Fibroblast of villous mesenchyme (primary cell): ENCODE measurements at regions not wholly inside any gene's neighbourhood (a gene's known extent, or its start where the extent isn't known, plus 50 kb on each side); places are given as distances from the start of the nearest gene placed in this dataset.

ENCODE experiments used
- DNase-seq: peaks from one replicate; pipeline ENCODE4 v3.0.0-alpha.2; 2010; ENCODE audit warnings: low read depth
- H3K4me3 ChIP-seq: 2 replicates; pipeline ENCODE4 v1.5.1; 2011; ENCODE audit warnings: low read depth, mild to moderate bottlenecking, low read length
- TF ChIP-seq, protein P1 (sequence below): IDR thresholded peaks from 2 replicates; pipeline ENCODE4 v1.5.1; 2012; ENCODE audit warnings: low read depth, mild to moderate bottlenecking, low read length; ENCODE audit not compliant: insufficient read depth

DNA sequence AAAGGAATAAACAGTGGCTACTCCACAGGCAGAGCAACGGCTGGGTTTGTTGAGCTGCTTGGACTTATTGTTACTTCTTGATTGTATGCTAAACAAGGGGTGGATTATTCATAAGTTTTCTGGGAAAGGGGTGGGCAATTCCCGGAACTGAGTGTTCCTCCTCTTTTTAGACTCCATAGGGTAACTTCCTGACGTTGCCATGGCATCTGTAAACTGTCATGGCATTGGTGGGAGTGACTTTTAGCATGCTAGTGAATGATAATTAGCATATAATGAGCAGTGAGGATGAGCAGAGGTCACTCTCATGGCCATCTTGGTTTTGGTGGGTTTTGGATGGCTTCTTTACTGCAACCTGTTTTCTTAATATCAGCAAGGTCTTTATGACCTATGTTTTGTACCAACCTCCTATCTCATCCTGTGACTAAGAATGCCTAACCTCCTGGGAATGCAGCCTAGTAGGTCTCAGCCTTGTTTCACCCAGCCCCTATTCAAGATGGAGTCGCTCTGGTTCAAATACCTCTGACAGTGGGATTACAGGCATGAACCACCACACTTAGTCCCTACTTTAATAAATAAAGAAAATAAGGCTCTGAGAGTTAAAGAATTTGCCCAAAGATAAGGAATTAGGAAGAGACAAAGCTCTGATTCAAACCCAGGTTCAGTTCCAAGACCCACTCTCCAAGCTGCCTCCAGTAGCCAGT is 65.6 kb upstream of the CLMP start:
- DNase-seq: no peak
- TF ChIP-seq, protein P1, sequence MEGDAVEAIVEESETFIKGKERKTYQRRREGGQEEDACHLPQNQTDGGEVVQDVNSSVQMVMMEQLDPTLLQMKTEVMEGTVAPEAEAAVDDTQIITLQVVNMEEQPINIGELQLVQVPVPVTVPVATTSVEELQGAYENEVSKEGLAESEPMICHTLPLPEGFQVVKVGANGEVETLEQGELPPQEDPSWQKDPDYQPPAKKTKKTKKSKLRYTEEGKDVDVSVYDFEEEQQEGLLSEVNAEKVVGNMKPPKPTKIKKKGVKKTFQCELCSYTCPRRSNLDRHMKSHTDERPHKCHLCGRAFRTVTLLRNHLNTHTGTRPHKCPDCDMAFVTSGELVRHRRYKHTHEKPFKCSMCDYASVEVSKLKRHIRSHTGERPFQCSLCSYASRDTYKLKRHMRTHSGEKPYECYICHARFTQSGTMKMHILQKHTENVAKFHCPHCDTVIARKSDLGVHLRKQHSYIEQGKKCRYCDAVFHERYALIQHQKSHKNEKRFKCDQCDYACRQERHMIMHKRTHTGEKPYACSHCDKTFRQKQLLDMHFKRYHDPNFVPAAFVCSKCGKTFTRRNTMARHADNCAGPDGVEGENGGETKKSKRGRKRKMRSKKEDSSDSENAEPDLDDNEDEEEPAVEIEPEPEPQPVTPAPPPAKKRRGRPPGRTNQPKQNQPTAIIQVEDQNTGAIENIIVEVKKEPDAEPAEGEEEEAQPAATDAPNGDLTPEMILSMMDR: no peak
- no peak overlapping the region for H3K4me3 ChIP-seq

DNA sequence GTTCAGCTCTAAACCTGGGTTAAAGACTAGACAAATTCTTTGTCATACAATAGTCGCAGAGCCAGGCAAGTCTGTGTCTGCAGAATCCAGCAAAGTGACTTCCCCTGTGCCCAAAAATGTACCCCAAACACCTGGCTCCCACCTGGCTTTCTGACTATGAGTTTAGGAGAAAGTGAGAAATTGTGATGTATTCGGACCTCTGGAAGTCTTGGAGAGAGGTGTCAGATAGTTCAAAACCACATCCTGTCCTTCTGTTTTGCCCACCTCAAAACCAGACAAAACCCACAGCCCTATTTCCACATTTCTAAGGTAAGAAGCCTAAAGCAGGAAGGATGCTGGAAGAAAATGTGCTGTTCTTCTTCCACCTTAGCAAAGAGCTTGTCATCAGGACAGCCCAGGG is 63.8 kb upstream of the CLMP start:
- DNase-seq: no peak
- H3K4me3 ChIP-seq: no peak overlapping the region
- TF ChIP-seq, protein P1: no peak

DNA sequence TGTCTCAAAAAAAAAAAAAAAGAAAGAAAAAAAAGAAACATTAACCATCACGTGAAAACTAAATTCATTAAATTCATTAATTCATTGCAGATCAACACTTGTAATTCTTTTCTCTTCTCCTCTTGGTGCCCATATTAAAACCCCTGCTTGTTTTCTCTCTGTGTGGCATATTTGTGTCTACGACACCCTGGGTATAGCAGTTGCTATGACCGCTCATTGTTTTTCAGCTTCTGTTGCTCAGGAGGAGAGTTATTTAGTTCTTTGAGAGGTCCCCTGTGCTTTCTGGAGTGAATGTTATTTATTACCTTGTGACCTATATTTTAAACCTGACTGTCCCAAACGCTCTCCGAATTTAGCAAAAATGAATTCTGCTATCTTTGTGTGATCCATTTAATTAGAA is 62.3 kb upstream of the CLMP start:
- H3K4me3 ChIP-seq: no peak overlapping the region
- TF ChIP-seq, protein P1: no peak
- DNase-seq: no peak

DNA sequence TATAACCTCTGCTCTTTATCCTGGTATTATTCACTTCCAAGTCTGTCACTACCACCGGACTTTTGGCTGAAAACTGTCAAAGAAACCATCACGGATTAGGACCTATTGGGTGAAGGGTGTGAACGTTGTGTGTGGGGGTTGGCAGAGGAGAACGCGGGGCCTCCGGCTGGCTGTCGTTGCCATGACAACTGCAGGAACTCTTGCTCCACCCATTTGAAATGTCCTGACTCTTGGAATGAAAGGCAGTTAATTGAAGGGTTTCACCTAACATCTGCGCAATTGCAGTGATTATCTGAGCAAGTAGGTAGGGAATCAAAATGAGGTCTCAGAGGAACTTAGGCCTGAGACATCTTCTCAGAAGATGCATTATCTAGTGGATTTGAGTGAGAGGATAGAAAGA is 60.9 kb upstream of the CLMP start:
- no peak overlapping the region for H3K4me3 ChIP-seq
- DNase-seq: no peak
- TF ChIP-seq, protein P1: no peak

DNA sequence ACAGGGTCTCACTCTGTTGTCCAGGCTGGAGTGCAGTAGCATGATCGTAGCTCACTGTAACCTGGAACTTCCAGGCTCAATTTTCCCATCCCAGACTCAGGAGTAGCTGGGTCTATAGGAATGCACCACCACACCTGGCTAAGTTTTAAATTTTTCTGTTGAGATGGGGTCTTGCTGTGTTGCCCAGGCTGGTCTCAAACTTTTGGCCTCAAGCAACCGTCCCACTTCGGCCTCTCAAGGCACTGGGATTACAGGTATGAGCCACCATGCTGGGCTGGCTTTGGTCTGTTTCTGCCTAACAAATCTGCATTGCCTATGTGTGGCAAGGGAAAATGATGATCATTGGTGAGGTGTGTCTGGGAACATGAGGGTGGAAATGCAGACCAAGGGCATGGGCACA is 59.3 kb upstream of the CLMP start:
- no peak for DNase-seq
- TF ChIP-seq, protein P1: no peak
- no peak overlapping the region for H3K4me3 ChIP-seq

DNA sequence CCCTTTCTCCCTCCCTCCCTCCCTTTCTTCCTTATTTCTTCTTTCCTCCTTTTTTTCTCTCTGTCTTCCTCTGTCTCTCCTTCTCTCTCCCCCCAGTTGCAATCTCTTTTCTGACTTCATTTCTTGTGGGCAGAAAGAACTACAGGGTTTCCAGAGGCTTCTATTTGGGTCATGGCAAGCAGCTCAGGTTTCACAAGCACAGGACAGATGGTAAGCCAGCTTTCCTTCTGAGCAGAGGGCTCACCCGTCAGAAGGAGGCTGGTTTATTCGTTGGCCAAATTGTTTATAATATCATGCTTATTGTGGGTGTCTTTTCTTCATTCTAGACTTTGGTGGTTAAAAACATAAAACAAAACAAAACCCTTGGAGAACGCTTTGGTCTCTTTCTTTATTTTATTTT is 58.9 kb upstream of the CLMP start:
- TF ChIP-seq, protein P1: no peak
- DNase-seq: peak; percentile 74
- H3K4me3 ChIP-seq: no peak overlapping the region

DNA sequence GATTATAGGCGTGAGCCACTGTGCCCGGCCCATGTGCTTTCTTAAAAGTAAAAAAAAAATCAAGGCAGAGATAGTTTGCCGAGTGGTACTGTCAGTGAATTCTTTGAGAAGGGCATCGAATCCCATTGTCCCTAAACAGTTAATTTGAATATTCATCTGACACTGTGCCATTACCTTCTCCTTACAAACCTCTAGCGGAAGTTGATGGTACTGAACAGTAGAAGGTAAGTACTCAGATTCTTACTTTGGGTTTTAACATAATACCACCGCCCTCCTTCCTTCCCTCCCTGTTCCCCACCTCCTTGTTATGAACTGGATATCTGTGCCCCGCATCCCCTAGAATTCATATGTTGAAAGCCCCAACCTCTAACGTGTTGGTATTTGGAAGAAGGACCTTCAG is 58.2 kb upstream of the CLMP start:
- TF ChIP-seq, protein P1: no peak
- H3K4me3 ChIP-seq: no peak overlapping the region
- no peak for DNase-seq
